IMR-90 (cell line): ENCODE measurements at regions not wholly inside any gene's neighbourhood (a gene's known extent, or its start where the extent isn't known, plus 50 kb on each side); places are given as distances from the start of the nearest gene placed in this dataset.

ENCODE experiments used
- ATAC-seq: fragments of 200-7000 bp; cut with Tn5 transposase; 2 replicates; pipeline ENCODE4 v1.9.1; 2020; ENCODE audit warnings: low read depth, mild to moderate bottlenecking, moderate library complexity
- BruUV-seq: library from RNA; stranded (reverse); fragments of 400-500 nt; replicated peaks from 2 replicates; lab custom pipeline; 2021; lab: Mats Ljungman, UMichigan
- CTCF ChIA-PET: fragments of 300-600 bp; formaldehyde crosslinking; extraction: SDS; loops from one replicate; lab custom pipeline; 2021; ENCODE audit warnings: antibody characterized with exemption; lab: Yijun Ruan, JAX
- POLR2A ChIA-PET: fragments of 300-600 bp; sonication (Branson Sonifier 250); formaldehyde crosslinking; loops from one replicate; lab custom pipeline; 2022; ENCODE audit warnings: antibody characterized with exemption; ENCODE audit not compliant: unreplicated experiment; lab: Charles Lee
- DNase-seq: peaks from one replicate; pipeline ENCODE4 v3.0.0; 2013
- H2AFZ ChIP-seq: replicated peaks from 2 replicates; pipeline ENCODE3; 2013; ENCODE audit warnings: low read length, mild to moderate bottlenecking; ENCODE audit not compliant: poor library complexity
- H2AK5ac ChIP-seq: 2 replicates; pipeline ENCODE4 v1.6.1; 2013; ENCODE audit warnings: low read depth, low read length, inconsistent platforms
- H2AK9ac ChIP-seq: replicated peaks from 2 replicates; pipeline ENCODE3; 2013; ENCODE audit warnings: mild to moderate bottlenecking, low read depth, low read length, moderate library complexity; ENCODE audit not compliant: poor library complexity
- H2BK120ac ChIP-seq: 2 replicates; pipeline ENCODE4 v1.6.1; 2013; ENCODE audit warnings: low read depth, low read length, inconsistent platforms
- H2BK15ac ChIP-seq: 3 replicates; pipeline ENCODE4 v1.6.1; 2013; ENCODE audit warnings: low read depth, low read length, inconsistent platforms
- H2BK20ac ChIP-seq: 2 replicates; pipeline ENCODE4 v1.6.1; 2013; ENCODE audit warnings: low read depth, mild to moderate bottlenecking, inconsistent platforms, low read length, moderate library complexity
- H2BK5ac ChIP-seq: 2 replicates; pipeline ENCODE4 v1.6.1; 2013; ENCODE audit warnings: mild to moderate bottlenecking, low read depth, low read length, inconsistent platforms; ENCODE audit not compliant: poor library complexity, severe bottlenecking
- H3K14ac ChIP-seq: replicated peaks from 2 replicates; pipeline ENCODE4 v1.6.1; 2013; ENCODE audit warnings: low read depth, low read length, inconsistent platforms
- H3K18ac ChIP-seq: 2 replicates; pipeline ENCODE4 v1.6.1; 2013; ENCODE audit warnings: low read depth, low read length, control low read depth
- H3K23ac ChIP-seq: 2 replicates; pipeline ENCODE4 v1.6.1; 2013; ENCODE audit warnings: low read depth, low read length, inconsistent platforms
- H3K27ac ChIP-seq: 2 replicates; pipeline ENCODE4 v1.5.1; 2013; ENCODE audit warnings: mild to moderate bottlenecking, control low read depth, low read length; ENCODE audit not compliant: insufficient read depth
- H3K27me3 ChIP-seq: 2 replicates; pipeline ENCODE4 v1.6.1; 2013; ENCODE audit warnings: low read length; ENCODE audit not compliant: control insufficient read depth, insufficient read depth
- H3K36me3 ChIP-seq: 2 replicates; pipeline ENCODE4 v1.6.1; 2013; ENCODE audit warnings: low read length, mixed read lengths; ENCODE audit not compliant: control insufficient read depth, insufficient read depth
- H3K4ac ChIP-seq: 2 replicates; pipeline ENCODE4 v1.6.1; 2013; ENCODE audit warnings: low read depth, low read length, inconsistent platforms
- H3K4me1 ChIP-seq: 2 replicates; pipeline ENCODE4 v1.6.1; 2013; ENCODE audit warnings: low read length, mixed read lengths; ENCODE audit not compliant: control insufficient read depth, insufficient read depth
- H3K4me2 ChIP-seq: 2 replicates; pipeline ENCODE4 v1.6.1; 2013; ENCODE audit warnings: low read depth, mild to moderate bottlenecking, control low read depth, low read length, moderate library complexity
- H3K4me3 ChIP-seq: 2 replicates; pipeline ENCODE4 v1.5.1; 2013; ENCODE audit warnings: low read depth, mild to moderate bottlenecking, control low read depth, low read length, moderate library complexity; ENCODE audit not compliant: insufficient read depth
- H3K56ac ChIP-seq: 2 replicates; pipeline ENCODE4 v1.6.1; 2013; ENCODE audit warnings: low read length, inconsistent platforms; ENCODE audit not compliant: insufficient read depth; ENCODE audit errors: extremely low read depth
- H3K79me1 ChIP-seq, 2 experiments: 2 replicates each; pipeline ENCODE4 v1.6.1; 2013; ENCODE audit warnings: low read length in 2 of 2, inconsistent platforms in 1 of 2, low read depth in 1 of 2
- H3K9ac ChIP-seq: 2 replicates; pipeline ENCODE4 v1.6.1; 2013; ENCODE audit warnings: low read depth, low read length, control low read depth
- H3K9me1 ChIP-seq: 2 replicates; pipeline ENCODE4 v1.6.1; 2013; ENCODE audit warnings: low read length, inconsistent platforms; ENCODE audit not compliant: insufficient read depth
- H3K9me3 ChIP-seq: 2 replicates; pipeline ENCODE4 v1.6.1; 2013; ENCODE audit warnings: low read length; ENCODE audit not compliant: control insufficient read depth, insufficient read depth
- H4K20me1 ChIP-seq: 2 replicates; pipeline ENCODE4 v1.6.1; 2013; ENCODE audit warnings: low read length, inconsistent platforms; ENCODE audit not compliant: insufficient read depth
- H4K5ac ChIP-seq: 2 replicates; pipeline ENCODE4 v1.6.1; 2013; ENCODE audit warnings: mild to moderate bottlenecking, low read depth, low read length, control low read depth
- H4K8ac ChIP-seq, 2 experiments: 2 replicates each; pipeline ENCODE4 v1.6.1; 2013; ENCODE audit warnings: low read depth in 2 of 2, low read length in 2 of 2, control low read depth in 1 of 2, inconsistent platforms in 1 of 2
- H4K91ac ChIP-seq: 2 replicates; pipeline ENCODE4 v1.6.1; 2013; ENCODE audit warnings: low read depth, low read length, inconsistent platforms; ENCODE audit not compliant: insufficient read depth
- BHLHE40 ChIP-seq: fragments of 150-350 bp; IDR thresholded peaks from 2 replicates; pipeline ENCODE4 v1.6.1; 2016; ENCODE audit warnings: mild to moderate bottlenecking, low read depth, low read length
- CEBPB ChIP-seq: IDR thresholded peaks from 2 replicates; pipeline ENCODE4 v1.6.1; 2012; ENCODE audit warnings: low read depth, low read length, improper control_type of control experiment
- CHD1 ChIP-seq: IDR thresholded peaks from 2 replicates; pipeline ENCODE4 v1.6.1; 2012; ENCODE audit warnings: low read depth, low read length, improper control_type of control experiment
- FOS ChIP-seq: fragments of 150-350 bp; IDR thresholded peaks from 2 replicates; pipeline ENCODE4 v1.6.1; 2016; ENCODE audit warnings: low read depth, low read length
- MAFK ChIP-seq: IDR thresholded peaks from 2 replicates; pipeline ENCODE4 v1.6.1; 2012; ENCODE audit warnings: low read depth, low read length, improper control_type of control experiment
- MAZ ChIP-seq: IDR thresholded peaks from 2 replicates; pipeline ENCODE4 v1.6.1; 2012; ENCODE audit warnings: low read depth, mild to moderate bottlenecking, low read length, improper control_type of control experiment, moderate library complexity, borderline replicate concordance
- MXI1 ChIP-seq: IDR thresholded peaks from 2 replicates; pipeline ENCODE4 v1.6.1; 2012; ENCODE audit warnings: low read depth, mild to moderate bottlenecking, low read length, moderate library complexity, borderline replicate concordance
- NFE2L2 ChIP-seq: fragments of 150-350 bp; IDR thresholded peaks from 2 replicates; pipeline ENCODE4 v1.6.1; 2016; ENCODE audit warnings: low read depth, mild to moderate bottlenecking, low read length
- POLR2A ChIP-seq: IDR thresholded peaks from 2 replicates; pipeline ENCODE4 v1.6.1; 2012; ENCODE audit warnings: mild to moderate bottlenecking, low read depth, low read length
- RAD21 ChIP-seq: IDR thresholded peaks from 2 replicates; pipeline ENCODE4 v1.6.1; 2012; ENCODE audit warnings: low read length, improper control_type of control experiment
- RCOR1 ChIP-seq: IDR thresholded peaks from 2 replicates; pipeline ENCODE4 v1.6.1; 2012; ENCODE audit warnings: mild to moderate bottlenecking, low read length, improper control_type of control experiment; ENCODE audit not compliant: insufficient replicate concordance
- RFX5 ChIP-seq: IDR thresholded peaks from 2 replicates; pipeline ENCODE4 v1.8.0; 2012; ENCODE audit warnings: low read depth, mild to moderate bottlenecking, low read length, moderate library complexity
- SMC3 ChIP-seq: fragments of 150-350 bp; IDR thresholded peaks from 2 replicates; pipeline ENCODE4 v1.6.1; 2016; ENCODE audit warnings: low read depth, mild to moderate bottlenecking, antibody characterized with exemption, low read length, moderate library complexity
- WGBS, 2 experiments: methylation state at CpG; one replicate each; pipeline versions ENCODE4 v1.1.5 to v1.1.7; 2013; ENCODE audit warnings: missing lambda C conversion rate in 2 of 2; ENCODE audit not compliant: insufficient read length in 1 of 2; ENCODE audit errors: extremely low coverage in 2 of 2; 5-methylcytosine and 5-hydroxymethylcytosine counted together
- dilution Hi-C: fragments of 300-500 bp; cut with HindIII; formaldehyde crosslinking; loops from one replicate; pipeline ENCODE4 v1.14.3; 2018; ENCODE audit warnings: low sequenced_read_pairs; ENCODE audit not compliant: unreplicated experiment
- in situ Hi-C: fragments of 300-500 bp; cut with MboI; formaldehyde crosslinking; loops from 3 replicates; pipeline ENCODE4 v1.14.3; 2019; ENCODE audit warnings: low sequenced_read_pairs, inconsistent platforms, mixed read lengths
- intact Hi-C: fragments of 100-400 bp; cut with micrococcal nuclease; formaldehyde crosslinking; loops from 2 replicates; pipeline ENCODE4 v1.10.0; 2022
- TF ChIP-seq, protein P1 (sequence below): fragments of 150-350 bp; IDR thresholded peaks from 2 replicates; pipeline ENCODE4 v1.6.1; 2016; ENCODE audit warnings: low read depth, mild to moderate bottlenecking, low read length, moderate library complexity, borderline replicate concordance
- TF ChIP-seq, protein P2 (sequence below): fragments of 150-350 bp; IDR thresholded peaks from 2 replicates; pipeline ENCODE4 v1.6.1; 2017; ENCODE audit warnings: mild to moderate bottlenecking, antibody characterized with exemption, low read length, low read depth
- TF ChIP-seq, protein P3 (sequence below): conservative IDR thresholded peaks from 2 replicates; pipeline ENCODE4 v1.5.1; 2012; ENCODE audit warnings: mild to moderate bottlenecking, low read depth, low read length, improper control_type of control experiment

- intact Hi-C loops (no loop called here), dilution Hi-C loops (no loop called here)
These were observed 341.3 kb upstream of the MAGEB16 start for GRCh38 chrX:35456891-35457290.

More at GRCh38 chrX:35456891-35457290, 341.3 kb upstream of the MAGEB16 start:
- Histone ChIP-seq H3K79me1 (no peaks in the 10 kb centered on the region), H3K36me3 (no peaks in the 10 kb centered on the region), H3K27me3 (no peaks in the 10 kb centered on the region), H2BK5ac (no peak overlapping the region), H2AK5ac (no peak overlapping the region), H4K5ac (no peak overlapping the region), H3K4ac (no peak overlapping the region), H2BK120ac (no peak overlapping the region), H2AK9ac (no peak overlapping the region), H4K8ac (no peak overlapping the region), H3K9ac (no peak overlapping the region), H3K27ac (no peak overlapping the region), H3K4me2 (no peak overlapping the region), H4K20me1 (no peaks in the 10 kb centered on the region), H3K14ac (no peak overlapping the region), H2AFZ (no peak overlapping the region), H3K4me3 (no peak overlapping the region), H2BK15ac (no peak overlapping the region), H3K9me1 (no peaks in the 10 kb centered on the region), H3K23ac (no peak overlapping the region), H3K4me1 (no peaks in the 10 kb centered on the region), H4K91ac (no peak overlapping the region), H3K56ac (no peak overlapping the region), H3K9me3 (no peaks in the 10 kb centered on the region; the same call in 1 of the 2 replicates), H2BK20ac (no peak overlapping the region), H3K18ac (no peak overlapping the region)
- in situ Hi-C loops: no loop called here
- no TSS peak for BruUV-seq
- POLR2A ChIA-PET: no interaction called here
- no CpG with 5 or more reads among the region's 1 CpG for WGBS, 2 experiments
- ATAC-seq (no peak), DNase-seq (no peak)
- TF ChIP-seq RCOR1 (no peak), RAD21 (no peak), SMC3 (no peak), MXI1 (no peak), POLR2A (no peak), FOS (no peak), MAFK (no peak), RFX5 (no peak), NFE2L2 (no peak), CHD1 (no peak), CEBPB (no peak), BHLHE40 (no peak), MAZ (no peak)
- TF ChIP-seq, protein P1, sequence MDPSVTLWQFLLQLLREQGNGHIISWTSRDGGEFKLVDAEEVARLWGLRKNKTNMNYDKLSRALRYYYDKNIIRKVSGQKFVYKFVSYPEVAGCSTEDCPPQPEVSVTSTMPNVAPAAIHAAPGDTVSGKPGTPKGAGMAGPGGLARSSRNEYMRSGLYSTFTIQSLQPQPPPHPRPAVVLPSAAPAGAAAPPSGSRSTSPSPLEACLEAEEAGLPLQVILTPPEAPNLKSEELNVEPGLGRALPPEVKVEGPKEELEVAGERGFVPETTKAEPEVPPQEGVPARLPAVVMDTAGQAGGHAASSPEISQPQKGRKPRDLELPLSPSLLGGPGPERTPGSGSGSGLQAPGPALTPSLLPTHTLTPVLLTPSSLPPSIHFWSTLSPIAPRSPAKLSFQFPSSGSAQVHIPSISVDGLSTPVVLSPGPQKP: no peak
- TF ChIP-seq, protein P2, sequence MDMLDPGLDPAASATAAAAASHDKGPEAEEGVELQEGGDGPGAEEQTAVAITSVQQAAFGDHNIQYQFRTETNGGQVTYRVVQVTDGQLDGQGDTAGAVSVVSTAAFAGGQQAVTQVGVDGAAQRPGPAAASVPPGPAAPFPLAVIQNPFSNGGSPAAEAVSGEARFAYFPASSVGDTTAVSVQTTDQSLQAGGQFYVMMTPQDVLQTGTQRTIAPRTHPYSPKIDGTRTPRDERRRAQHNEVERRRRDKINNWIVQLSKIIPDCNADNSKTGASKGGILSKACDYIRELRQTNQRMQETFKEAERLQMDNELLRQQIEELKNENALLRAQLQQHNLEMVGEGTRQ: no peak
- TF ChIP-seq, protein P3, sequence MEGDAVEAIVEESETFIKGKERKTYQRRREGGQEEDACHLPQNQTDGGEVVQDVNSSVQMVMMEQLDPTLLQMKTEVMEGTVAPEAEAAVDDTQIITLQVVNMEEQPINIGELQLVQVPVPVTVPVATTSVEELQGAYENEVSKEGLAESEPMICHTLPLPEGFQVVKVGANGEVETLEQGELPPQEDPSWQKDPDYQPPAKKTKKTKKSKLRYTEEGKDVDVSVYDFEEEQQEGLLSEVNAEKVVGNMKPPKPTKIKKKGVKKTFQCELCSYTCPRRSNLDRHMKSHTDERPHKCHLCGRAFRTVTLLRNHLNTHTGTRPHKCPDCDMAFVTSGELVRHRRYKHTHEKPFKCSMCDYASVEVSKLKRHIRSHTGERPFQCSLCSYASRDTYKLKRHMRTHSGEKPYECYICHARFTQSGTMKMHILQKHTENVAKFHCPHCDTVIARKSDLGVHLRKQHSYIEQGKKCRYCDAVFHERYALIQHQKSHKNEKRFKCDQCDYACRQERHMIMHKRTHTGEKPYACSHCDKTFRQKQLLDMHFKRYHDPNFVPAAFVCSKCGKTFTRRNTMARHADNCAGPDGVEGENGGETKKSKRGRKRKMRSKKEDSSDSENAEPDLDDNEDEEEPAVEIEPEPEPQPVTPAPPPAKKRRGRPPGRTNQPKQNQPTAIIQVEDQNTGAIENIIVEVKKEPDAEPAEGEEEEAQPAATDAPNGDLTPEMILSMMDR: no peak
- CTCF ChIA-PET: interaction anchor here (0.6 kb wide), 2 partner anchors 112 to 1143 kb away, joined by 3 read pairs; no protein-coding TSS in a partner anchor
